Prostate gland (tissue), 2 donors: ENCODE measurements at regions not wholly inside any gene's neighbourhood (a gene's known extent, or its start where the extent isn't known, plus 50 kb on each side); places are given as distances from the start of the nearest gene placed in this dataset.

ENCODE experiments used
- POLR2A ChIP-seq: fragments of 450-650 bp; IDR thresholded peaks from one replicate; pipeline ENCODE4 v1.6.1; 2016; ENCODE audit warnings: antibody characterized with exemption, mild to moderate bottlenecking
- POLR2AphosphoS5 ChIP-seq: sonication (generic); formaldehyde crosslinking; IDR thresholded peaks from one replicate; pipeline ENCODE4 v1.6.1; 2017; ENCODE audit warnings: antibody characterized with exemption
- TF ChIP-seq, protein P1 (sequence below), 4 experiments: fragments of 200-600 bp in 2 of 4; fragments of 450-650 bp in 2 of 4; sonication (generic) in 2 of 4; IDR thresholded peaks; 1 replicate in 3 of 4; 2 replicates in 1 of 4; pipeline ENCODE4 v1.5.1; 2016 to 2019; ENCODE audit warnings: antibody characterized with exemption in 4 of 4, mild to moderate bottlenecking in 2 of 4, moderate library complexity in 2 of 4

DNA sequence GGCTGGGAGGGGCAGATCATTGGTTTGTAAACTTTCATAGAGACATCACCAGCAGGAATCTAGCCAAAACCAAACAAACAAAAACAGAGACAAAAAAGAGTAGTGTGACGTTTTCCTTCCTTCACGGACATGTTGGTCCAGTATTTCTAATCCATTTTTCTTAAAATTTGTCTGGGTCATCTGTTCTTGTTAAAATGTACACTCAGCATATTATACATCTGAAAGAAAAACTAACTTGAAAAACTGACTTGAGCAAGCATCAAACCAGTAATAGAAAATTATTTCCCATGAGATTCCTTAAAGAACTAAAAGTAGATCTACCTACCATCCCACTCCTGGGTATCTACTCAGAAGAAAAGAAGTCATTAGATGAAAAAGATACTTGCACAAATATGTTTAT, 164.2 kb downstream of the KLF6 start:
- TF ChIP-seq POLR2A (no peak), POLR2AphosphoS5 (no peak)
- TF ChIP-seq, protein P1, sequence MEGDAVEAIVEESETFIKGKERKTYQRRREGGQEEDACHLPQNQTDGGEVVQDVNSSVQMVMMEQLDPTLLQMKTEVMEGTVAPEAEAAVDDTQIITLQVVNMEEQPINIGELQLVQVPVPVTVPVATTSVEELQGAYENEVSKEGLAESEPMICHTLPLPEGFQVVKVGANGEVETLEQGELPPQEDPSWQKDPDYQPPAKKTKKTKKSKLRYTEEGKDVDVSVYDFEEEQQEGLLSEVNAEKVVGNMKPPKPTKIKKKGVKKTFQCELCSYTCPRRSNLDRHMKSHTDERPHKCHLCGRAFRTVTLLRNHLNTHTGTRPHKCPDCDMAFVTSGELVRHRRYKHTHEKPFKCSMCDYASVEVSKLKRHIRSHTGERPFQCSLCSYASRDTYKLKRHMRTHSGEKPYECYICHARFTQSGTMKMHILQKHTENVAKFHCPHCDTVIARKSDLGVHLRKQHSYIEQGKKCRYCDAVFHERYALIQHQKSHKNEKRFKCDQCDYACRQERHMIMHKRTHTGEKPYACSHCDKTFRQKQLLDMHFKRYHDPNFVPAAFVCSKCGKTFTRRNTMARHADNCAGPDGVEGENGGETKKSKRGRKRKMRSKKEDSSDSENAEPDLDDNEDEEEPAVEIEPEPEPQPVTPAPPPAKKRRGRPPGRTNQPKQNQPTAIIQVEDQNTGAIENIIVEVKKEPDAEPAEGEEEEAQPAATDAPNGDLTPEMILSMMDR (IDR thresholded peaks at IDR 0.05): no peak
